Stimulated activated naive CD8-positive, alpha-beta T cell treated with anti-CD3 and anti-CD28 coated beads, Interleukin-15, Interleukin-2, amounts not matched to agents 100 U/mL and 50 U/mL, for 24 hours (primary cell): ENCODE measurements at regions not wholly inside any gene's neighbourhood (a gene's known extent, or its start where the extent isn't known, plus 50 kb on each side); places are given as distances from the start of the nearest gene placed in this dataset.
"Not testable (repeated sequence)": the region's sequence is repeated elsewhere in the genome, so short reads cannot be mapped to it uniquely, and the experiment has no call there.

Experiments used
- ATAC-seq: fragments of 150-1000 bp; cut with Tn5 transposase; one replicate; pipeline ENCODE4 v1.10.0; 2021
- DNase-seq: peaks from one replicate; pipeline ENCODE4 v3.0.0; 2021

DNA sequence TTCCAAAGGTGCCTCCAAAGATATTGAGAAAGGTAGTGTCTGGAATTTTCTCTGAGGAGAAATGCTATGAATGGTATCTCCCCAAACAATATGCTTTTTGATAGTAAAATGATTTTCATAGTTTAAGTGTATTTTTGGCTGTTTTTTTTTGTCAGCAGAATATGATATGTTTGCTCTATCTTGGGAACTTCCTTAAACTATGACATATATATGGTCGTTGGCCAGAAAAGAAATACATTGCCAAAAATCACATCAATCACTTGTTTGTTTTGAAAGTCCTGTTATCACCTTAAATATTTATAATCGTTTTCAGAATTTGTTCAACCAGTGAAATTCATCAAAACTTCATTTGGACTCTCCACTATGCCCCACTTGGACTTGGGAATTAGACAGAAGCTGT lies 816.9 kb downstream of the CDH11 start:
- no peak for ATAC-seq

DNA sequence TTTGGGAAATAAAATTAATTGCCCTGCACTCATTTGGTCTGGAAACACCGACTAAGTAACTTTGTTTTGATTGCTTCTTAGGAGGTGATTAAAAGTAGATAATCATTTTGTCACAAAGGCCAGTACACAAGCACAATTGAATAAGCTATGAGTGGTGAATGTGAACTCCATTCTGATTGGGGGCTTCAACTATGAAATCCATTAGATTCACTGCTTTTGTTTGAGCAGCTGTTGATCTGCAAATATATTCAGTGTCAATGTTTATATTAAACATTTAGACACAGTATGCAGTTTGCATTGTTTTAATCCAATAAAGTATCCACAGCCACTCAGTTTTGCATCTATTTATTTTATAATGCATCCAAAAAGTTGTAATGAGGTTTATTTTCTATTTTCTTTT lies 817.5 kb downstream of the CDH11 start:
- no peak for ATAC-seq
- DNase-seq: no peak

More for the DNA sequence above, 816.9 kb downstream of the CDH11 start:
- no peak for DNase-seq

DNA sequence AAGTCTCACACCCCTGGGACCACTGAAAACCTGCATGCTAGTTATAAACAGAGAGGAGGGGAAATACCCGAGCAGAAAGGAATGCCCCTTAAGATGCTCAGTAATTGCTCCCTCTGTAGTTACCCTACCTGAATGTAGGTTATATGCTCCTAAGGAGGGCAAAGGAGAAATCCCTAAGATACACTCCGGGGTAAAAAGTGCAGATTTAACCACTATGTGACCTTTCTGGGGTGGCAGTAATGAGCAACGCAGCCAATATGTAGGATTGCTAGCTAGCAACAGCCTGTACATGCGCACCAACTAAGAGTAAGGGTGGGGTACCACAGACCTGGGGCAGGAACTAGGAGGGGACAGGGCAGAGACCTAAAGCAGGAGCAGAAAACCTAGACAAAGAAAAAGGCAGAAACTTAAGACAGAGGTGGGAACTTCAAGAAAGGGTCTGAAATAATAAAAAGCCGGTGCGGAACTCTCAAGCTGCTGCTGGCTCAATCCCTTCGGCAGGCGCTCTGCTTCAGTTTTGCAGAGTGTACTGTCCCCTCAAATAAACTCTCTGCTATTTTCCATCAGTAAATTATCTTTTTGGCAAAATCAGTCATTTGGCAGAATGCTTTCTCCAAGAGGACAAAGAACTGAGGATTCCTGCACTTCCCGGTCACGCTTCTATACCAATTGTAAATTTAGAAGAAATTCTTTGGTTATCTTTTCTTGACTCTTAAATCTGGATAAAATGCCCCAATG lies 823.8 kb downstream of the CDH11 start:
- ATAC-seq (no peak), DNase-seq (no peak)

DNA sequence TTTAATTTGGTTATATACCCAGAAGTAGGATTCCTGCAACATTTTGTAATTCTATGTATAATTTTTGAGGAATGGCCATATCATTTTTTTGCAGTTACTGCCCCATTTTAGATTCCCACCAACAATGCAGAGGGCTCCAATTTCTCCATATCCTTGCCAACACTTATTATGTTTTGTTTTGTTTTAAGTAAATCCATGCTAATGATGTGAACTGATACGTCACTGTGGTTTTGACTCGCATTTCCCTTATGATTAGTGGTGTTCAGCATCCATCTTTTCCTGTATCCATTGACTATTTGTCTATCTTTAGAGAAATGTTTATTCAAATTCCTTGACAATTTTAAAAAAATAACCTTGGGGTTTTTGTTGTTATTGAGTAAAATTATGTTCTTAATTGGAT lies 826.4 kb downstream of the CDH11 start:
- ATAC-seq: no peak
- DNase-seq: no peak

DNA sequence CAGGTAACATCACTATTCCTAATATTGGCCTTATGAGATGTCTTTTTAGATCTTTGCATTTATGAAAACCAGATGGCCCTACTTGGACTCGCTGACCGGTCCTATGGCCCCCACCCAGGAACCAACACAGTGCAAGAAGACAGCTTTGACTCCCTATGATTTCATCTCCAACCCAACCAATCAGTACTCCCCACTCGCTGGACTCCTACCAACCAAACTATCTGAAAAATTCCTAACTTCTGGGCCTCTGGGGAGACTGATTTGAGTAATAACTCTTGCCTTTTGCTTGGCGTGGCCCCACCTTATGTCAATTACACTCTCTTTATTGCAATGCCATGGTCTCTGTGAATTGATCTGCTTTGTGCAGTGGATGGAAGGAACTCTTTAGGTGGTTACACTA lies 828.9 kb downstream of the CDH11 start:
- no peak for ATAC-seq

DNA sequence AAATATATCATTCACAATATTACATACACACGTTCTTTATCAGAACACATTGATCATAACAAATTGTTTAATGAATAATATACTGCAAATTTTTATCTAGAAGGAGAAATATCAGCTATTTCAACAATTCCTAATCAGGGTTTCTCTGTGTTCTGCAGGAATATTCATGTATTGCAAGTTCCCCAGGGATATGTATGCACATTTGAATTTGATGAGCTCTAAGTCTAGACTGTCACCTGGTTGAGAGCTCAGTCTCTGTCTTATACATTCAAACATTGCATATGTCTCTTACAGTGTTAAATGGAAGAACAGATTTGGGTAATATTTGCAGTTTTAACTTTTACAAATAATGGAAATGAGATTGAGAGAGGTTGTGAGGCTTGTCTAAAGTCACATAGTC lies 829.7 kb downstream of the CDH11 start:
- no peak for DNase-seq
- ATAC-seq: no peak

More for the DNA sequence above, 828.9 kb downstream of the CDH11 start:
- DNase-seq: no peak

DNA sequence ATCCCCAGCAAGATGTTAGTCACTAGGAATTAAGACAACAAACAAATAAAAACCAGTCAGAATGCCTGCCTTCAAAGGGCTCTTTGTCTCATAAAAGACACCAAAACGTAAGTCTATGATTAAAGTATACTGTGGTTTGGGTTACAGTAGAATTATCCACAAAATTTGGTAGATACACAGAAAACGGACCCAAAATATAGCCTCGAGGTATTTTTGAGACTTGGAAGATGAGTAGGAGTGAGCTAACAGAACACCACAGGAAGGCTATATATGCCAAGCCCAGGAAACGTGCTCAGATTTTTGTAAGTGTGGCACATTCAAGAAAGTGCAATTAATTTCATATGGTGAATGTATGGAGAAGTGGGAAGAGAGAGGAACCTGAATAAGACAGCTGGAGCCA lies 831.4 kb downstream of the CDH11 start:
- ATAC-seq: no peak

DNA sequence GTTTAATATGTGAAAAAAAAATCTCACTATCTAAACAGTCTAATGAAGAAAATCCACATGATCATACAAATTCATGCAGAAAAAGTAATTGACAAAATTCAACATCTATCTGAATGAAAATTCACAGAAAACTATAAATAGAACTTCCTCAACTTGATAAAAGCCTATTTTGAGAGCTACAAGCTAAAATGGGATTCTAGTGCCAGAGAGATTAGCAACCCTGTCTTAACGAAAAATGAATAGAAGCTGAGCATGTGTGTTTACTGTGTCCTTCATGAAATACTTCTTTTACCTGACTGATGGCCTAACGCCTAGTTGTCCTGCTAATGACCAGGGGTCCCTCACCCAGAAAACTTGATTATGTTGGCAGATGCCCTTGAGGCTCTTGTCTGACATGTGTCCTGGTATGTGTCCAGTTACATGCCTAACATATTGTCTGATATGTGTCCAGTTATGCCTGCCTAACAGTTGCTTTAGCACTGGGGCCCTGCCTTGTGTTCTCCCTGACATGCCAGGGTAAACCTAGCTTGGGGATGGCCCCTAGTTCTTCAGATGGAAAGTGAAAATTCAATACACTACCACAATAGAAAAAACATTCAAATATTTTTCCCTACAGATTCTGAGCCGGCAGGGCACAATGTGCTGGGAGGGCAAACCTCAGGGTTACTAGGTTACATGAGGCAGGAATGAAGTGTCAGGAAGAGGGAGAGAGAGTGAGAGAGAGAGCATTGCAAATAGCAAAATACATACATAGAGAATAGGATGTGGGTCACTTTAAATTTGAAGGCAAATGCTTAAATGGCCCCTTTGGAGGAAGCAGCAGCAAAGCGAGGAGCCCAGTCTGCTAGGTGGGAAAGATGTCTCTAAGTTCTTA lies 834.0 kb downstream of the CDH11 start:
- ATAC-seq (no peak), DNase-seq (no peak)

More for the DNA sequence above, 831.4 kb downstream of the CDH11 start:
- DNase-seq: no peak

DNA sequence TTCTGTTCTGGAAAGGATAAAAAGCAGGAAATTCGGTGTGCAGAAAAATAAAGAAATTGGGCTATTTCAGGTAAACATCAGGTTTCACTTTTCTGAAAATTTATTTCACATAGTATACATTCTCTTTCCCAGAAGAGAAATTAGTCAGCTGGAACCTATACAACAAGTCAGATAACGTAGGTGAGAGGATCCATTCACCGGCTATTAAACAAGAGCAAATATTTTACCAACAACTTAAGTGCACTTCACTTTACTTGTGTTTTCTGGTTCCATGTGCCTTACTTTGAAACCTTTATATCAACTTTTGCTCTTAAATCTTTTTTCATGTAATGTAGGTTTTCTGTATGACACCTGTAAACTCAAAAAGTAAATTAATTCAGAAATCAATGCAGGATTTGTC lies 839.7 kb downstream of the CDH11 start:
- DNase-seq (no peak), ATAC-seq (no peak)

DNA sequence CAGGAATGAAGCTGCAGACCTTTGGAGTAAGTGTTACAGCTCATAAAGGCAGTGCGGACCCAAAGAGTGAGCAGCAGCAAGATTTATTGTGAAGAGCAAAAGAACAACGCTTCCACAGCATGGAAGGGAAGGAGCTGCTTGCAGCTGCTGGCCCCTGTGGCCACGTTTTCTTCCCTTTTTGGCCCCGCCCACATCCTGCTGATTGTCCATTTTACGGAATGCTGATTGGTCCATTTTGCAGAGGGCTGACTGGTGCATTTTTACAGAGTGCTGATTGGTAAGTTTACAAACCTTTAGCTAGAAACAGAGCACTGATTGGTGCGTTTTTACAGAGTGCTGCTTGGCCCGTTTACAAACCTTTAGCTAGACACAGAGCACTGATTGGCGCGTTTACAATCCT lies 841.5 kb downstream of the CDH11 start:
- DNase-seq (no peak), ATAC-seq (no peak)

DNA sequence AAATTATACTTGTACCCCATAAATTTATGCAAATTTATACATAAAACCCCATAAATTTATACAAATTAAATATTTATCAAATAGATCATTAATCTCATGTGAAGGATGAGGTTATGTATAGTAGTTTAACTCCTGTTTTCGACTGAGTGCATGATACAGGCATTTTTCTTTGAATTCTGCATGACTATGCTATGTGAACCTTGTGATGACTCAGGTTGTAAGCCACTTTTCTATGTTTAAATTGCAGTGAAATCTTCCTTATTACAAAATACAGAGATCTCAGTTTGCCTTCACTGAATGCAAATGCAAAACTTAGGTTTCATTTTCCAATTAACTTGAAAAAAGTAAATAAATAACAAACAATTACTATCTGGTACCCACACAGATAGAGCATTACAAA lies 843.7 kb downstream of the CDH11 start:
- ATAC-seq: no peak
- DNase-seq: no peak

DNA sequence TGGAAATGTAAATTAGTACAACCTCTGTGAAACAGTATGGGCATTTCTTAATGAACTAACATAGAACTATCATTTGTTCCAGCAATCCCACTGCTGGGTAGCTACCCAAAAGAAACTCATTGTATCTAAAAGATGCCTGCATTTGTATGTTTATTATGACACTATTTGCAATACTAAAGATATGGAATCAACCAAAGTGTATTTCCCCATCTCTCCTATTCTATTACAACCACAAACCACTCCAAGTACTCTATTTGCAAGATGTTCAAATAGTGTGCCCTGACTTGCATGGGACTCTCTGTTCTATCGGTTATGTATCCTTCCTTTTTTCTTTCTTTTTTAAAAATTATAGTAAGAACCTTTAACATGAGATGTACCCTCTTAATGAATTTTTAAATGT lies 845.2 kb downstream of the CDH11 start:
- no peak for ATAC-seq
- no peak for DNase-seq

DNA sequence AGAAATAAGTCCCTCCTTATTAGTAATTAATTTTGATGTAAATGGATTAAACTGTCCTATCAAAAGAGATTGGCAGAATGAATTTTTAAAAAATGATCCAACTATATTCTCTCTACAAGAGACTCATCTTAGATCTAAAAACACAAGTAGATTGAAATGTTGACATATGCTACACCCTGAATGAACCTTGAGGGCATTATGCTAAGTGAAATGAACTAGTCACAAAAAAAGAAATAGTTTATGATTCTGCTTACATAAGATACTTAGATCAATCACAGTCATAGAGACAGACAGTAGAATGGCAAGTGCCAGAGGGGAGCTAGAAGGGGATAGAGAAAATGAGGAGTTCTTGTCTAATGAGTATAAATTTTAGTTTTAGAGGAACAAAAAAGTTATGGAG lies 849.8 kb downstream of the CDH11 start:
- DNase-seq (no peak), ATAC-seq (no peak)

DNA sequence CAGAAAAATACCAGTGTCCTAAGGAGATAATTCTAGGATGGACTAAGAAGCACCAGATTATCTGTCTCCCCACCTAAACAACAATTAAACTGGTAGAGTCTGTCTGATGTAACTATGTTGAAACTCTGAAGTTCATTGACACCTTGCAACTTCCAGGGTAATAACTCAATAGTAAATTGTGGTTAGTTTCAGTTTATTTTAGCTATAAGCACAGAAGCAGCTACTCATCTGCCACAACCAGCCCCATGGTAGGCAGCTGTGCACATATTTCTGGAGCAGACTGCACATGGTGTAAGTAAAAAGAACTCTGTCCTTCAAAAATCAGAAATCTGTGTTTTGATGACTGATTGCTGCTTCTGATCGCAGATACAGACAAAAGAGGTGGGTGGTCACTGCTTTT lies 852.1 kb downstream of the CDH11 start:
- DNase-seq (no peak), ATAC-seq (no peak)

DNA sequence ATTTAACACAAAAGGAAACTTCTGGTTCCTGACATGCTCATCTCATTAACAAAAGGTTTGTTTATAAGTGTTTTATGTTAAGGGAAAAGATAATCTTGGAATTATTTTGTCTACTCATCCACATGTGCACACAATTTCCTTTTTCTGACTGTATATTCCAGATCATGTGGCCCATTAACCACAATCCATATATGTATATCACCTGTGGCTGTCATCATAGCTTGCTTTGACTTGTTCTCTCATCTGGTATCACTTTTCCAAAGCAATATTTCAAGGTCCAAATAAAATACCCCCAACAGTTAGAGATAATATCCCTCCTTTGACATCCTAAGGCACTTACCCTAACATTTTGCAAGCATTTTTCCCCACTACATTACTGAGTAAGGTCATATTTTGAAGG lies 856.1 kb downstream of the CDH11 start:
- DNase-seq (no peak), ATAC-seq (no peak)

DNA sequence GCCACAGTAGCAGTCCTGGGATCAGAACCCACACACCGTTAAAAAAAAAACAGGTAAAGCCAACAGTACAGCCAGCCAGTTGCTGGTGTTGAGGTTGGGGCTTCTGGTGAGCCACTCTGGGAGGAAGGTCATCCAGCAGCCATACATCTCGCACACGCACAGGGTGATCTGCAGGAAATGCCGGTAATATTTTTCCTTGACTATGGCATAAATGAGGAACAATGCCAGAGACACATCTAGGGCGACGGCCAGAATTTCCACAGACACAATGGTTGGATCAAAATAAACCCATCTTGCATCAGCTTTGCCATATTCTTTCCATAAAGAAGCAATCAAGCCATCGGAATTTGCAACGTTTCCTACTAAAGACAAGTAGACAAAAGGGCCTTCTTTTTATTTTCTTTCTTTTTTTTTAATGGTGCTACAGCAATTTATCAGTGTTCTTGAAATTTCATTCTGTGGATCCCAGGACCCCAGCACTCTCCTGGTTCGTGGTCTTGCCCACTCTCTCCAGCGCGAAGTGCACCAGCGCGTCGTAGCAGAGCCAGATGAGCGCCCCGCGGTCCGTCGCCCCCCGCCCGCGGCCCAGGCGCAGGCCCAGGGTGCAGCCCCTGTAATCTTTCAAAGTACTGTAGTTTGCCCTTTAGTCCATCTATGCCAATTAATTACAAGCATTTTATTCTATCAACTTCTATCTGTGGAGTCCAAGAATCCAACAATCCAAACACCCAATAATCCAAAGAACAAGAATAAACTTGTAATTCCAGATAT lies 861.0 kb downstream of the CDH11 start:
- not testable (repeated sequence) for DNase-seq, ATAC-seq

DNA sequence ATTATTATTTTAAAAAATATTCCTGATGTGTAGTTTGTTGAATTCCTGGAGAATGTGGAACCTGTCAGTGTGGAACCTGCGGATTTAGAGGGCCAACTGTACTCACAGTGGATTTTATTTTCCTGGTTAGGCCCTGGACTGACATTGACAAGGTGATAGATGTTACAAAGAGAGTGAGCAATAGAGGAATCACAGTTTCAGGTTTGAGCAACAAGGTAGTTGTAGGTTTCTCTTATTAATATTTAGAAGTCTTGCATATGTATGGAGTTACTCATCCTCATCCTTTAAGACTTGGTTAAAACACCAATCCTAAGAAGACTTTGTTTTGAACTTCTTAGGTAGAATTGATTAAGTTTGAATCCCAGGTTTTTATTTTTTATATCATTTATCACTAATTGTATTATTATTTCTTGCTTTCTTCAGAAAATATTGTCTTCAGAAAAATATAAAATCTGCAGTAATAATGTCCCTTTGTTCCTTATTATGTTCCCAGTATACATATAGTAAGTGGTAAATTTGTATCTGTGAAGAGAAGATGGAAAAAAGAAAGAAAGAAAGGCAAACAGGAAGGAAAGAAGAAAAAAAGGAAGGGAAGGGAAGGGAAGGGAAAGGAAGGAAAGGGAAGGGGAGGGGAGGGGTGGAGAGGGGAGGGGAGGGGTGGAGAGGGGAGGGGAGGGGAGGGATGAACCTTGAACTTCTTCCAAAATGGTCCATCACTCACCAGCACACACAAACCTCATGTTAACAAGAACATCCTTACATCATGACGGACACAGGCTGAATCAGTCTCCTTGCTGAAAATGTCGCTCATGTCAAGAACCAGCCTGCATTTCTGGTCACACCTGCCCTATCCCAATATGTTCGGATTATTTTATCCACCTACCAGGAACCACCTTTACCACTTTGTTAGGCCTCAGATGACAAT lies 867.2 kb downstream of the CDH11 start:
- no peak for ATAC-seq
- DNase-seq: no peak

DNA sequence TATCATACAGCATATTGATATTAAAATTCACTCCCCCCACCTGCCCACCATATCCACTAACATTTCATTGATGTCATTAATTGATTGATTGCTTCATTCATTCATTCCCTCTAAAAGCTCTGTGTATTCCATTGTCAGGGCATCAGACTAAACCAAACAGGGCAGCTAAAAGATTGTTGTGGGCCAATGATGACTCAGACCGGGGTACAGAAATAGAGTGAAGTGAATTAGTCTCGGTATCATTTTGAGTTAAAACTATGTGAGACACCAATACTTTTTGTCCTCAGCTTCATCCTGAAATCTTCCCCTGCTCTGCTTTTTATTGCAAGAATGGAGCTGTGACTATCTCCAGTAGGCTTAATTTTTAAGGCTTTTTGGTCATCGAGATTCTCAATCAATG lies 868.3 kb downstream of the CDH11 start:
- ATAC-seq (no peak), DNase-seq (no peak)

DNA sequence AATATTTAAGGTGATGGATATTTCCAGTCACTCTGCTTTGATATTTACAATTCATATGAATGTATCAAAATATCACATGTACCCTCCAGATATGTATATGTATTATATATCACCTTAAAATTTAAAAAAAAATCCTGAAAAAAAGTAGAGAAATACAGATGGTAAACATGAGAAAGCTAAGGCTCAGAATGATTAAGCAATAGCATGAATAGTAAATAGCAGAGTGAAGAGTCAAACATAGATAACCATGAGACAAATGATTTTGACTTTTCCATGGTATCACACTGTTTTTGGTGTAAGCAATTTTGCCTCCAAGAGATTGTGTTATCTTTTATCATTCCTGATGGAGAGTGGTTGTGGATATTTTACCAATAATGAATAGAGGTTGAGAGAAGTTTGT lies 868.8 kb downstream of the CDH11 start:
- ATAC-seq (no peak), DNase-seq (no peak)

DNA sequence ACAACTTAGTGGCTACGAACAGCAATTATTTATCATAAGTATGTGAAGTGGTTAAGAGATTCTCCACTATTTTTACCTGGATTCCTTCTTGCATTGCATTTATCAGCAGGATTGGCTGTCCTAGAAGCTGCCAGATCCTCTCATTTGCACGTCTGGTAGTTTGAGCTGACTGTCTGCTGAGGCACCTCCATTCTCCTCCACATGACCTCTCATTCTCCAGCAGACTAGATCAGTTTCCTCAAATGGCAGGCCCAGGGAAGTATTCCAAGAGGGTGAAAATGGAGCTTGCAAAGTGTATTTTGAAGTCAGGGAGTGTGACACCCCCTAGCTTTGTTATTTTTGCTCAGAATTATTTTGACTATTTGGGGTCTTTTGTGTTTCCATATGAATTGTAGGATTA lies 870.1 kb downstream of the CDH11 start:
- ATAC-seq: no peak
- no peak for DNase-seq

DNA sequence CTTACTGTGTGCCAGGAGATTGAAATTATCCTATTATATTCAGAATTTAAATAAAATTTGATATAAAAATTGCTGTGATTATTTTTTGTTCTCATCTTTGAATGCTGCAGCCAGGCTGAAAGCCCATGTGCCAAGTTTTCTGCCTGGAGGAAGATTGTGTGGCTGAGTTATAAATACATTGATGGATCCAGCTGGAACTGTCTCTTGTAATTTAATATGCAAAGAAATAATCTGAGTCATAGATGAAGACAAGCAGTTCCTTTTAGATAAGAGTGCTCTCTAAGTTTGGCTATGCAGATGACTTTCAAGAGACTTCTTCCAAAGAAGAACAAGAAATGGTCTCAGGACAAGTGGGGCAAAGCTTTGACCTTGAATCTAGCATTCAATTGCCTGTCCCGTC lies 871.0 kb downstream of the CDH11 start:
- DNase-seq (no peak), ATAC-seq (no peak)

DNA sequence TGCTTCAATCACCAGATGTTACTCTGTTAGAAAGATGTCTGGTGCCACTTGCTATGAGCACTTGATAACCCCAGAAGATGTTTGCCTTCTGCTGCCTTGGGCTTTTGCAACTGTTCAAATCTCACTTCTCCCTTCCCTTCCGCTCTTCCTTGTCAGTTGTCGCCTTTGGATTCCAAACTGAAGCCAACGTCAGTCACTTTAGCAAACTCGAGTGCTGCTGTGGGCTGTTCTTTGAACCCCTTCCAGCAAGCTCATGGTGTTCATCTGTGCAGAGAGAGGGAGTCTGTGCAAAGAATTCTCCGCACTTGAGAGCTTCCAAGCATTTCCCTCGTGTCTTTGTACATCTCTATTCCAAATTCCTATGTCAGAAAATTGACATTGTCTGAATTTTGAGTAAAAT lies 879.4 kb downstream of the CDH11 start:
- no peak for ATAC-seq
- no peak for DNase-seq
